ENCODE measurements at regions not wholly inside any gene's neighbourhood (a gene's known extent, or its start where the extent isn't known, plus 50 kb on each side); places are given as distances from the start of the nearest gene placed in this dataset.

DNA sequence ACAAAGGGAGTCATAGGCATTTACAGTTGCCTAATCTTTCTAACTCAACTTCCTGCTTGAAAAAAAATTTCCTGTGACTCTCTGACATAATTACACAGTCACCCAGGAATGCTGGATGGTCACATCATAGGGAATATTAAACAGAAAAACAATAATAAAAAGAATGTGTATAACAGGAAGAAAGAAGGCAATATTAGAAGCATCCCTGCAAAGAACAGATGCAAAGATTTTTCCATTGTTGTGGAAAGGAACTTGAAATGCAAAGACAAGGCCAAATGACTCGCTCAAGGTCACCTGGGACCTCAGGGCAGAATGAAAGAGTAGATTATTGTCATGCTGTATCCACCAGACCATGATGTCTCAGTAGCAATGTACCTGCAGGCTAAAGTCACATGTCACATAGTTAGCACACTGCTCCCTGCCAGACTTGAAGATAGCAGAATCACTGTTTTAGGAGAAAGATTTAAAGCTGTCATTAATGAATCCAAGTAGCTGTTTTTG lies 184.3 kb downstream of the CYYR1 start:
- TF ChIP-seq EZH2 (IDR thresholded peaks at IDR 0.05; ENCODE audit: insufficient read depth, low read length), result no peak
- TF ChIP-seq, protein P1, sequence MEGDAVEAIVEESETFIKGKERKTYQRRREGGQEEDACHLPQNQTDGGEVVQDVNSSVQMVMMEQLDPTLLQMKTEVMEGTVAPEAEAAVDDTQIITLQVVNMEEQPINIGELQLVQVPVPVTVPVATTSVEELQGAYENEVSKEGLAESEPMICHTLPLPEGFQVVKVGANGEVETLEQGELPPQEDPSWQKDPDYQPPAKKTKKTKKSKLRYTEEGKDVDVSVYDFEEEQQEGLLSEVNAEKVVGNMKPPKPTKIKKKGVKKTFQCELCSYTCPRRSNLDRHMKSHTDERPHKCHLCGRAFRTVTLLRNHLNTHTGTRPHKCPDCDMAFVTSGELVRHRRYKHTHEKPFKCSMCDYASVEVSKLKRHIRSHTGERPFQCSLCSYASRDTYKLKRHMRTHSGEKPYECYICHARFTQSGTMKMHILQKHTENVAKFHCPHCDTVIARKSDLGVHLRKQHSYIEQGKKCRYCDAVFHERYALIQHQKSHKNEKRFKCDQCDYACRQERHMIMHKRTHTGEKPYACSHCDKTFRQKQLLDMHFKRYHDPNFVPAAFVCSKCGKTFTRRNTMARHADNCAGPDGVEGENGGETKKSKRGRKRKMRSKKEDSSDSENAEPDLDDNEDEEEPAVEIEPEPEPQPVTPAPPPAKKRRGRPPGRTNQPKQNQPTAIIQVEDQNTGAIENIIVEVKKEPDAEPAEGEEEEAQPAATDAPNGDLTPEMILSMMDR (IDR thresholded peaks at IDR 0.05; ENCODE audit: insufficient read depth, low read depth, low read length), result no peak
